ENCODE measurements at regions not wholly inside any gene's neighbourhood (a gene's known extent, or its start where the extent isn't known, plus 50 kb on each side); places are given as distances from the start of the nearest gene placed in this dataset.

DNA sequence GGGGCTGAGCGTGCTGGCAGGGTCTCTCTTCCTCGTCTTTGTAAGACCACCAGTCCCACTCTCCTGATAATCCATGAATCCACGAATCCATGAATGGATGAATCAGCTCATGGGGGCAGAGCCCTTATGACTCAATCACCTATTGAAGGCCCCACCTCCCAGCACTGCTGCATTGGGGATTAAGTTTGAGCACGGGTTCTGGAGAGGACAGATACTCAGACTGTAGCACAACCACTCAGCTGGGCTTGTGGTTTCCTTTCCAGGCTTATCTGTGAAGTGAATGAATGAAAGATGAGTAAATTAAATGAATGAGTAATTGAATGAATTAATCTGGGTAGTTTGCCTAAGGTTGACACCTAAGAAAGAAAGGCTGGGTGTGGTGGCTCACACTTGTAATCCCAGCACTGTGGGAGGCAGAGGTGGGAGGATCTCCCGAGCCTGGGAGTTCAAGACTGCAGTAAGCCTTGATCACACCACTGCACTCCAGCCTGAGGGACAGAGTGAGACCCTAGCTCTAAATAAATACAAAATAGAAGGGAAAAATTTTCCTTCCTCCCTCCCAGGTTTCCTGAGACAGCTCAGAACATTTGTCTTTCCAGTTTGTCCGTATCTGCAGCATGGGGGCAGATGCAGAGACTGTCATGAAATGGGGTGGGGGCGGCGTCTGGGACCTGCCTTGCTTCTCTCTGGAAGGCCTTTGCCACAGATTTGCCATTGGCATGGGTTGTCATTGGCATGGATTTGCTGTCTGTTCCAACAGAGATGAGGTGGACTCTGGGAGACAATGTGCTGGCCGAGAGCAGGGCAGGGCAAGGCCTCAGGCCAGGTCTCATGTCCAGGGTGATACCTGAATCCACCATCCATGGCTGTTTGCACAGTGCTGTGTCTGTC is 187.7 kb upstream of the C1orf174 start:
- H3K27me3 ChIP-seq (ENCODE audit: control insufficient read depth, insufficient read depth, low read length) = no peaks in the 10 kb centered on the region
- no peaks in the 10 kb centered on the region for H3K9me3 ChIP-seq (ENCODE audit: control insufficient read depth, low read depth, low read length)
- H3K27ac ChIP-seq (ENCODE audit: low read length) = no peak overlapping the region
- H3K4me3 ChIP-seq (ENCODE audit: low read length) = no peak overlapping the region
- H3K9ac ChIP-seq (ENCODE audit: low read length) = no peak overlapping the region
- no peaks in the 10 kb centered on the region for H3K4me1 ChIP-seq (ENCODE audit: control insufficient read depth, low read depth, low read length)
- H3K36me3 ChIP-seq (ENCODE audit: control insufficient read depth, low read depth, low read length) = no peaks in the 10 kb centered on the region

DNA sequence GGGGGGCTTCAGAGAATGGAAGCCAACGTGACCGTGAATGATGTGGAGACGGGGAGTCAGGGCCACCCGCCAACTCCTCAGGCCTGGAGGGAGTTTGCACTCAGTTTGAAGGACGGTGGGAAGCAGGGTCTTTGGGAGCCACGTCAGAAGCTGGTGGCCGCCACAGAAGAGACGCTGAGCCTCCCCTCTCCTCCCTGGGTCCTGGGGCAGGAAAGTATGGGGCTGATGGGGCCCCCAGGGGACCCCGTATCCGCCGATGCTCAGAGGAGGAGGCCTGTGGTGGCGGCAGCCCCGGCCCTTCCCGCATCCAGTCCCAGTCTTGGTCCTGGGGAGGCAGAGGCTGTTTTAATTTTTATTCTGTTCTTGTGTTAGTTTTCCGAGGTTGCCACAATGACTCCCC is 188.6 kb upstream of the C1orf174 start:
- Histone ChIP-seq H3K4me3 (ENCODE audit: low read length) (no peak overlapping the region), H3K9ac (ENCODE audit: low read length) (no peak overlapping the region), H3K27me3 (ENCODE audit: control insufficient read depth, insufficient read depth, low read length) (no peaks in the 10 kb centered on the region), H3K27ac (ENCODE audit: low read length) (no peak overlapping the region), H3K4me1 (ENCODE audit: control insufficient read depth, low read depth, low read length) (no peaks in the 10 kb centered on the region), H3K9me3 (ENCODE audit: control insufficient read depth, low read depth, low read length) (no peaks in the 10 kb centered on the region), H3K36me3 (ENCODE audit: control insufficient read depth, low read depth, low read length) (no peaks in the 10 kb centered on the region)

DNA sequence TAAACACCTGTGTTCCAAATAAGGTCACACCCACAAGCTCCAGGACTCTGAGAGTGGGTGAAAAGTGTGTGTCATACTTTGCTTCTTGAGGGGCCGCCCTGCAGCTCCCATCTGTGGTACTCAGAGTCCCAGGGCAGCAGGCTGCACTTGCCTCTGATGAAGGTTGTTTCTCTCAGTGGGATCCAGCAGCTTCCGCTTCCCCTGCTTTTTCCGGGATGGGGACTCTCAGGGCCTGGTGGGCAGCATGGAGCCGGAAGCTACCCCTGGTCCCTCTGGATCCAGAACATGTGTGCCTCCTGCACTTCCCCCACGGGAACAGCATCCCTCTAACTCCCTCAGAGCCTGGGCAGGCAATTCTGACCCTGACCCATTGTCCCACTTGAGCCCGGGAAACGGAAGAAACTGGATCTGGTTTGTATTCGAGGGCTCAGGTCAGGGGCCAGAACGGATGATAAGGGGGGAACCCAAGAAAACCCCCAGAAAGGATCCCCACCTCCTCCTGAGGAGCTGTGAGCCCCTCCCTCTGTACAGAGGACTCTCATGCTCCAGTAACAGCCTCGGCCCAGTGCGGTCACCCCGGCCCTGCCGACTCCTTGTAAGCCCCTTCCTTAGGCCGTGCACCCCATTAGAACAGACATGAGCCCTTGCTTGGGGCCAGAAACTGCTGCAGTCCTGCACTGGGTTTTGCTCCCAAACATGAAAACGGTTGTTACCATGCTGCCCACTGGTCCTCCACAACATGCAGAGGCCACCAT is 189.5 kb upstream of the C1orf174 start:
- no peak overlapping the region for H3K9ac ChIP-seq (ENCODE audit: low read length)
- no peaks in the 10 kb centered on the region for H3K4me1 ChIP-seq (ENCODE audit: control insufficient read depth, low read depth, low read length)

DNA sequence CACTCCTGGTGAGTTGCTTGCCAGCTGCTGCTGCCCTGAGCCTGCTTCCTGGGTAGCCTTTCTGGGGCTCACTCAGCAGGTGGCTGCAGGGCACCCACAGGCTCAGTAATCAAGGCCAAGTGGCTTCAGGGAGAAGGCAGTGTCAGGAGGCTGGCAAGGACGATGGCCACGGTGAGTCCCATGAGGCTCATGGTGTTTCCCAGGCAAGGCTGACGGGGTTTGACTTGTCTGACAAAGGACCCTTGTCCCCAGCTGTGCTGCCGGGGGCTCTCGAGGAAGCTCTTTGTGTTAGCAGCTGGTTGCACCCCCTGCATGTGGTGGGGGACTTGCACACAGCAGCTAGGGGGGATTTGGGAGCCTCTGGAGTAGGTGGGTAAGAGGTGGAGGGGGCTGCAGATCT is 190.5 kb upstream of the C1orf174 start:
- Histone ChIP-seq H3K4me3 (ENCODE audit: low read length) (no peak overlapping the region), H3K27me3 (ENCODE audit: control insufficient read depth, insufficient read depth, low read length) (no peaks in the 10 kb centered on the region), H3K9ac (ENCODE audit: low read length) (no peak overlapping the region), H3K9me3 (ENCODE audit: control insufficient read depth, low read depth, low read length) (no peaks in the 10 kb centered on the region), H3K27ac (ENCODE audit: low read length) (no peak overlapping the region), H3K4me1 (ENCODE audit: control insufficient read depth, low read depth, low read length) (no peaks in the 10 kb centered on the region), H3K36me3 (ENCODE audit: control insufficient read depth, low read depth, low read length) (no peaks in the 10 kb centered on the region)

More for the DNA sequence above, 189.5 kb upstream of the C1orf174 start:
- H3K27me3 ChIP-seq (ENCODE audit: control insufficient read depth, insufficient read depth, low read length) = no peaks in the 10 kb centered on the region
- no peaks in the 10 kb centered on the region for H3K9me3 ChIP-seq (ENCODE audit: control insufficient read depth, low read depth, low read length)
- no peak overlapping the region for H3K27ac ChIP-seq (ENCODE audit: low read length)
- H3K36me3 ChIP-seq (ENCODE audit: control insufficient read depth, low read depth, low read length) = no peaks in the 10 kb centered on the region
- H3K4me3 ChIP-seq (ENCODE audit: low read length) = no peak overlapping the region

DNA sequence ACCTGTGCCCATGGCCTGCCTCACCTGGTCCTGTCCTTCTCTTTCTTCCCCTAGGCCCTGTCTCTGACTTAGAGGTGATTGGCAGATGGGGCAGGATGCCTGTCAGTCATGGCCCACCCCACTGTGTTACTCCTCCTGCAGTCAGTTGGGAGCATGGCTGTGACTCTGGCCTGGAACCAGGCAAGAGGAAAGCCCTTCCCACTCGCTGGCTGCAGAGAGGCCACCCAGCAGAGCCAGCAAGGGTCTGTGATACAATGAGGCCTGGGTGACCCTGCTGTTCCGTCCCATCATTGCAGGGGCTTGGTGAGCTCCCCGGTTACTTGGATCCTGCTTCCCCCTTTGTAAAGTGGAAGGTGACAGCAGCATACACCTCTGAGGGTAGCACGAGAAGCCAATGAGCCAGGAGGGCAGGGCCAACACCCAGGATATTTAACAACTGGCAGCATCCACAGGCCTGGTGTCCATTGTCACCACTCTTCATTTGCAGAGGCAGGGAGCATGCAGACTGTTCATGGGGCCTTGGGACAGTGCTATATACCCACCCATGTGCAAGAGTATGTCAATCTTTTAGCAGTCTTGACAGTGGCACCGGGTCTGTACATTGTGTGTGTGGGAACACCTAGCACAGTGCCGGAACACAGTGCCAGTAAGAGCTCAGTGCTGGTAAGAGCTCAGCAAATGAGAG is 191.0 kb upstream of the C1orf174 start:
- Histone ChIP-seq H3K36me3 (ENCODE audit: control insufficient read depth, low read depth, low read length) (no peaks in the 10 kb centered on the region), H3K4me3 (ENCODE audit: low read length) (no peak overlapping the region), H3K9me3 (ENCODE audit: control insufficient read depth, low read depth, low read length) (no peaks in the 10 kb centered on the region), H3K9ac (ENCODE audit: low read length) (no peak overlapping the region), H3K27ac (ENCODE audit: low read length) (no peak overlapping the region), H3K4me1 (ENCODE audit: control insufficient read depth, low read depth, low read length) (no peaks in the 10 kb centered on the region), H3K27me3 (ENCODE audit: control insufficient read depth, insufficient read depth, low read length) (no peaks in the 10 kb centered on the region)

- no peak overlapping the region for H3K27ac ChIP-seq (ENCODE audit: low read length)
- no peaks in the 10 kb centered on the region for H3K27me3 ChIP-seq (ENCODE audit: control insufficient read depth, insufficient read depth, low read length)
- no peaks in the 10 kb centered on the region for H3K9me3 ChIP-seq (ENCODE audit: control insufficient read depth, low read depth, low read length)
- no peaks in the 10 kb centered on the region for H3K36me3 ChIP-seq (ENCODE audit: control insufficient read depth, low read depth, low read length)
- no peak overlapping the region for H3K4me3 ChIP-seq (ENCODE audit: low read length)
- H3K4me1 ChIP-seq (ENCODE audit: control insufficient read depth, low read depth, low read length) = no peaks in the 10 kb centered on the region
- no peak overlapping the region for H3K9ac ChIP-seq (ENCODE audit: low read length)
These were observed 191.9 kb upstream of the C1orf174 start for GRCh38 chr1:4091996-4092395.

GRCh38 chr1:4093856-4094565 is 193.9 kb upstream of the C1orf174 start:
- no peak overlapping the region for H3K4me3 ChIP-seq (ENCODE audit: low read length)

GRCh38 chr1:4095433-4095971 is 195.4 kb upstream of the C1orf174 start:
- no peaks in the 10 kb centered on the region for H3K9me3 ChIP-seq (ENCODE audit: control insufficient read depth, low read depth, low read length)
- H3K9ac ChIP-seq (ENCODE audit: low read length) = no peak overlapping the region
- no peaks in the 10 kb centered on the region for H3K27me3 ChIP-seq (ENCODE audit: control insufficient read depth, insufficient read depth, low read length)
- no peaks in the 10 kb centered on the region for H3K36me3 ChIP-seq (ENCODE audit: control insufficient read depth, low read depth, low read length)
- no peak overlapping the region for H3K27ac ChIP-seq (ENCODE audit: low read length)
- H3K4me1 ChIP-seq (ENCODE audit: control insufficient read depth, low read depth, low read length) = no peaks in the 10 kb centered on the region
- H3K4me3 ChIP-seq (ENCODE audit: low read length) = no peak overlapping the region

More at GRCh38 chr1:4093856-4094565, 193.9 kb upstream of the C1orf174 start:
- no peak overlapping the region for H3K9ac ChIP-seq (ENCODE audit: low read length)
- H3K27me3 ChIP-seq (ENCODE audit: control insufficient read depth, insufficient read depth, low read length) = no peaks in the 10 kb centered on the region
- no peak overlapping the region for H3K27ac ChIP-seq (ENCODE audit: low read length)
- H3K9me3 ChIP-seq (ENCODE audit: control insufficient read depth, low read depth, low read length) = no peaks in the 10 kb centered on the region
- no peaks in the 10 kb centered on the region for H3K4me1 ChIP-seq (ENCODE audit: control insufficient read depth, low read depth, low read length)
- no peaks in the 10 kb centered on the region for H3K36me3 ChIP-seq (ENCODE audit: control insufficient read depth, low read depth, low read length)

GRCh38 chr1:4101459-4102161 is 201.5 kb upstream of the C1orf174 start:
- Histone ChIP-seq H3K36me3 (ENCODE audit: control insufficient read depth, low read depth, low read length) (no peaks in the 10 kb centered on the region), H3K4me1 (ENCODE audit: control insufficient read depth, low read depth, low read length) (no peaks in the 10 kb centered on the region), H3K27ac (ENCODE audit: low read length) (no peak overlapping the region), H3K4me3 (ENCODE audit: low read length) (no peak overlapping the region), H3K9me3 (ENCODE audit: control insufficient read depth, low read depth, low read length) (no peaks in the 10 kb centered on the region), H3K27me3 (ENCODE audit: control insufficient read depth, insufficient read depth, low read length) (no peaks in the 10 kb centered on the region), H3K9ac (ENCODE audit: low read length) (no peak overlapping the region)

DNA sequence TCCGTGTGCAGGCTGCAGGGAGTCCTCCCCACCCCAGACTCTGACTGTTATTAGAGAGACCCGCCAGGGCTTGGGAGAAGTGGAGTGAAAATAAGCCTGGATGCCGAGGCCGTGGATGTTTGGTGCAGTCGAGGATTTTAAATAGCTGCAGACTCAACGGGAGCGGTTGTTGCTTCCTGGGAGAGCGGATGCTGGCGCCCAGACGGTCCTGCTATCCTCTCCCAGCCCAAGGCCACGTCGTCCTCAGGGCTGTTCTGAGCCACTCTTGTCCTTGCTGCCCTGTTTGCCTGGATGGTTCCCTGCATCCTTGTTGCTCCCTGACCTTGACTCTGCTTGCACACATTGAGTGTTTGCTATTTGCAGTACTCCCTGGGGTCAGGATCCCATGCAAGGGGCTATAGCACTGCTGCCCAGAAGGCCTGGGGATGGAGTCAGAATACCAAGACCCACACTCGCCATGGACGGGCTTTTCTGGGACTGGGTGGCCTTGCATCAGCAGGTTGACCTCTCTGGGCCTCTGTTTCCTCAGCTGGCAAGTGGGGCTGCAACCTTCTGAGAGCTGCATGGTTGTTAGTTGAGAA is 205.3 kb upstream of the C1orf174 start:
- H3K9me3 ChIP-seq (ENCODE audit: control insufficient read depth, low read depth, low read length) = no peaks in the 10 kb centered on the region
- no peak overlapping the region for H3K27ac ChIP-seq (ENCODE audit: low read length)
- no peak overlapping the region for H3K9ac ChIP-seq (ENCODE audit: low read length)
- no peak overlapping the region for H3K4me3 ChIP-seq (ENCODE audit: low read length)
- no peaks in the 10 kb centered on the region for H3K36me3 ChIP-seq (ENCODE audit: control insufficient read depth, low read depth, low read length)
- no peaks in the 10 kb centered on the region for H3K27me3 ChIP-seq (ENCODE audit: control insufficient read depth, insufficient read depth, low read length)
- H3K4me1 ChIP-seq (ENCODE audit: control insufficient read depth, low read depth, low read length) = peaks cover 4% of the 10 kb centered on the region

All from iPS-18a (cell line).